ENCODE measurements at regions not wholly inside any gene's neighbourhood (a gene's known extent, or its start where the extent isn't known, plus 50 kb on each side); places are given as distances from the start of the nearest gene placed in this dataset.
A peak's percentile ranks its signal among the peaks of the same experiment; 100 is the strongest.

- peaks cover 4% of the 10 kb centered on the region in 2 donors for H3K4me1 ChIP-seq (ENCODE audit: control insufficient read depth in 2 of 2, insufficient read depth in 1 of 2, low read depth in 1 of 2, low read length in 2 of 2)
- H3K4me3 ChIP-seq (ENCODE audit: low read length in 2 of 2), result no peak overlapping the region
- H3K9me3 ChIP-seq (replicated peaks in 1 of 2; ENCODE audit: control insufficient read depth in 2 of 2, insufficient read depth in 1 of 2, low read depth in 1 of 2, low read length in 2 of 2), result no peaks in the 10 kb centered on the region
- no peaks in the 10 kb centered on the region for H3K79me1 ChIP-seq (ENCODE audit: low read depth, low read length)
- no peak overlapping the region for H3K27ac ChIP-seq (replicated peaks; ENCODE audit: low read length)
- H2AFZ ChIP-seq (ENCODE audit: low read length), result peak overlapping the region; percentile 47
- no peak overlapping the region for H2BK12ac ChIP-seq (ENCODE audit: low read length)
- peaks cover 0 to 31% (median 0%) of the 10 kb centered on the region in 3 experiments for H3K27me3 ChIP-seq (ENCODE audit: control insufficient read depth in 3 of 3, insufficient read depth in 3 of 3, low read depth in 1 of 3, low read length in 3 of 3)
- H2BK120ac ChIP-seq (ENCODE audit: low read depth, low read length), result no peak overlapping the region
- no peak overlapping the region for H4K91ac ChIP-seq (ENCODE audit: low read depth, low read length, poor library complexity)
- no peak overlapping the region for H3K4ac ChIP-seq (ENCODE audit: low read length)
- H3K4me2 ChIP-seq (ENCODE audit: insufficient read depth, low read length, poor library complexity, severe bottlenecking), result no peak overlapping the region
- H2AK5ac ChIP-seq (ENCODE audit: low read depth, low read length), result no peak overlapping the region
- no peak overlapping the region for H4K8ac ChIP-seq (ENCODE audit: low read depth, low read length)
- H3K18ac ChIP-seq (ENCODE audit: low read length), result no peak overlapping the region
- WGBS, 2 donors (ENCODE audit: extremely low coverage in 2 of 2, insufficient read length in 2 of 2, insufficient replicate concordance in 1 of 2), result no CpG with 5 or more reads among the region's 2 CpGs
- H2BK15ac ChIP-seq (ENCODE audit: low read length), result no peak overlapping the region
- H2BK5ac ChIP-seq (ENCODE audit: low read length), result no peak overlapping the region
- DNase-seq (ENCODE audit: low spot score), result no peak
- no peak overlapping the region for H3K9ac ChIP-seq (ENCODE audit: low read depth, low read length, poor library complexity)
- no peak overlapping the region for H3K23ac ChIP-seq (ENCODE audit: low read depth, low read length, poor library complexity)
- H3K14ac ChIP-seq (ENCODE audit: low read length), result no peak overlapping the region
- no peaks in the 10 kb centered on the region for H3K36me3 ChIP-seq (replicated peaks in 1 of 2; ENCODE audit: control insufficient read depth in 2 of 2, insufficient read depth in 2 of 2, low read length in 2 of 2)
Observed at GRCh38 chr13:94880463-94880862, 168.1 kb upstream of the SOX21 start.

- DNase-seq (ENCODE audit: low spot score), result no peak
- no peaks in the 10 kb centered on the region for H3K79me1 ChIP-seq (ENCODE audit: low read depth, low read length)
- no peak overlapping the region for H3K4ac ChIP-seq (ENCODE audit: low read length)
- H2BK5ac ChIP-seq (ENCODE audit: low read length), result no peak overlapping the region
- no peak overlapping the region for H2AFZ ChIP-seq (ENCODE audit: low read length)
- peaks cover 0 to 31% (median 0%) of the 10 kb centered on the region in 3 experiments for H3K27me3 ChIP-seq (ENCODE audit: control insufficient read depth in 3 of 3, insufficient read depth in 3 of 3, low read depth in 1 of 3, low read length in 3 of 3)
- H3K14ac ChIP-seq (ENCODE audit: low read length), result no peak overlapping the region
- no peak overlapping the region for H3K4me3 ChIP-seq (ENCODE audit: low read length in 2 of 2)
- H3K36me3 ChIP-seq (replicated peaks in 1 of 2; ENCODE audit: control insufficient read depth in 2 of 2, insufficient read depth in 2 of 2, low read length in 2 of 2), result no peaks in the 10 kb centered on the region
- no CpG with 5 or more reads among the region's 7 CpGs for WGBS, 2 donors (ENCODE audit: extremely low coverage in 2 of 2, insufficient read length in 2 of 2, insufficient replicate concordance in 1 of 2)
- H4K91ac ChIP-seq (ENCODE audit: low read depth, low read length, poor library complexity), result no peak overlapping the region
- no peak overlapping the region for H4K8ac ChIP-seq (ENCODE audit: low read depth, low read length)
- no peak overlapping the region for H3K18ac ChIP-seq (ENCODE audit: low read length)
- H3K23ac ChIP-seq (ENCODE audit: low read depth, low read length, poor library complexity), result no peak overlapping the region
- H3K9ac ChIP-seq (ENCODE audit: low read depth, low read length, poor library complexity), result no peak overlapping the region
- no peak overlapping the region for H2BK15ac ChIP-seq (ENCODE audit: low read length)
- H2BK120ac ChIP-seq (ENCODE audit: low read depth, low read length), result no peak overlapping the region
- no peak overlapping the region for H2AK5ac ChIP-seq (ENCODE audit: low read depth, low read length)
- H3K27ac ChIP-seq (replicated peaks; ENCODE audit: low read length), result no peak overlapping the region
- no peak overlapping the region for H3K4me2 ChIP-seq (ENCODE audit: insufficient read depth, low read length, poor library complexity, severe bottlenecking)
- no peak overlapping the region for H2BK12ac ChIP-seq (ENCODE audit: low read length)
- H3K9me3 ChIP-seq (replicated peaks in 1 of 2; ENCODE audit: control insufficient read depth in 2 of 2, insufficient read depth in 1 of 2, low read depth in 1 of 2, low read length in 2 of 2), result no peaks in the 10 kb centered on the region
- peaks cover 4% of the 10 kb centered on the region in 2 donors for H3K4me1 ChIP-seq (ENCODE audit: control insufficient read depth in 2 of 2, insufficient read depth in 1 of 2, low read depth in 1 of 2, low read length in 2 of 2)
Observed at GRCh38 chr13:94878602-94879165, 166.3 kb upstream of the SOX21 start.

GRCh38 chr13:94864474-94864873 lies 152.1 kb upstream of the SOX21 start:
- no peak overlapping the region for H3K18ac ChIP-seq (ENCODE audit: low read length)
- H3K4me1 ChIP-seq (ENCODE audit: control insufficient read depth in 2 of 2, insufficient read depth in 1 of 2, low read depth in 1 of 2, low read length in 2 of 2), result peaks cover under 1 to 13% of the 10 kb centered on the region in 2 donors
- no peak overlapping the region for H3K27ac ChIP-seq (replicated peaks; ENCODE audit: low read length)
- no peak overlapping the region for H3K4ac ChIP-seq (ENCODE audit: low read length)
- H2AK5ac ChIP-seq (ENCODE audit: low read depth, low read length), result no peak overlapping the region
- H2BK5ac ChIP-seq (ENCODE audit: low read length), result no peak overlapping the region
- no peak overlapping the region for H3K4me3 ChIP-seq (ENCODE audit: low read length in 2 of 2)
- H3K27me3 ChIP-seq (ENCODE audit: control insufficient read depth in 3 of 3, insufficient read depth in 3 of 3, low read depth in 1 of 3, low read length in 3 of 3), result no peaks in the 10 kb centered on the region
- H3K23ac ChIP-seq (ENCODE audit: low read depth, low read length, poor library complexity), result no peak overlapping the region
- H4K8ac ChIP-seq (ENCODE audit: low read depth, low read length), result no peak overlapping the region
- no peak overlapping the region for H2BK12ac ChIP-seq (ENCODE audit: low read length)
- no peak overlapping the region for H2BK15ac ChIP-seq (ENCODE audit: low read length)
- H4K91ac ChIP-seq (ENCODE audit: low read depth, low read length, poor library complexity), result no peak overlapping the region
- no peak for DNase-seq (ENCODE audit: low spot score)
- H2AFZ ChIP-seq (ENCODE audit: low read length), result no peak overlapping the region
- H3K14ac ChIP-seq (ENCODE audit: low read length), result no peak overlapping the region
- H3K4me2 ChIP-seq (ENCODE audit: insufficient read depth, low read length, poor library complexity, severe bottlenecking), result no peak overlapping the region
- no CpG with 5 or more reads among the region's 6 CpGs for WGBS, 2 donors (ENCODE audit: extremely low coverage in 2 of 2, insufficient read length in 2 of 2, insufficient replicate concordance in 1 of 2)
- no peaks in the 10 kb centered on the region for H3K79me1 ChIP-seq (ENCODE audit: low read depth, low read length)
- no peak overlapping the region for H3K9ac ChIP-seq (ENCODE audit: low read depth, low read length, poor library complexity)
- H2BK120ac ChIP-seq (ENCODE audit: low read depth, low read length), result no peak overlapping the region
- H3K9me3 ChIP-seq (replicated peaks in 1 of 2; ENCODE audit: control insufficient read depth in 2 of 2, insufficient read depth in 1 of 2, low read depth in 1 of 2, low read length in 2 of 2), result peaks cover 0 to 2% of the 10 kb centered on the region in 2 donors
- H3K36me3 ChIP-seq (replicated peaks in 1 of 2; ENCODE audit: control insufficient read depth in 2 of 2, insufficient read depth in 2 of 2, low read length in 2 of 2), result no peaks in the 10 kb centered on the region

- Histone ChIP-seq H2BK12ac (ENCODE audit: low read length) (no peak overlapping the region), H3K9me3 (replicated peaks in 1 of 2; ENCODE audit: control insufficient read depth in 2 of 2, insufficient read depth in 1 of 2, low read depth in 1 of 2, low read length in 2 of 2) (peaks cover 0 to 2% of the 10 kb centered on the region in 2 donors), H2BK5ac (ENCODE audit: low read length) (no peak overlapping the region), H3K23ac (ENCODE audit: low read depth, low read length, poor library complexity) (no peak overlapping the region), H3K4me1 (ENCODE audit: control insufficient read depth in 2 of 2, insufficient read depth in 1 of 2, low read depth in 1 of 2, low read length in 2 of 2) (peaks cover 5 to 19% of the 10 kb centered on the region in 2 donors), H3K27ac (replicated peaks; ENCODE audit: low read length) (no peak overlapping the region), H3K4me2 (ENCODE audit: insufficient read depth, low read length, poor library complexity, severe bottlenecking) (no peak overlapping the region), H3K79me1 (ENCODE audit: low read depth, low read length) (no peaks in the 10 kb centered on the region), H3K27me3 (ENCODE audit: control insufficient read depth in 3 of 3, insufficient read depth in 3 of 3, low read depth in 1 of 3, low read length in 3 of 3) (no peaks in the 10 kb centered on the region), H3K36me3 (replicated peaks in 1 of 2; ENCODE audit: control insufficient read depth in 2 of 2, insufficient read depth in 2 of 2, low read length in 2 of 2) (no peaks in the 10 kb centered on the region), H3K14ac (ENCODE audit: low read length) (no peak overlapping the region), H4K8ac (ENCODE audit: low read depth, low read length) (no peak overlapping the region), H3K4me3 (ENCODE audit: low read length in 2 of 2) (no peak overlapping the region), H3K18ac (ENCODE audit: low read length) (no peak overlapping the region), H4K91ac (ENCODE audit: low read depth, low read length, poor library complexity) (no peak overlapping the region), H2BK15ac (ENCODE audit: low read length) (no peak overlapping the region), H2BK120ac (ENCODE audit: low read depth, low read length) (no peak overlapping the region), H2AFZ (ENCODE audit: low read length) (peak overlapping the region; percentile 74), H2AK5ac (ENCODE audit: low read depth, low read length) (no peak overlapping the region), H3K9ac (ENCODE audit: low read depth, low read length, poor library complexity) (no peak overlapping the region), H3K4ac (ENCODE audit: low read length) (no peak overlapping the region)
- DNase-seq (ENCODE audit: low spot score), result no peak
- no CpG with 5 or more reads among the region's 8 CpGs for WGBS, 2 donors (ENCODE audit: extremely low coverage in 2 of 2, insufficient read length in 2 of 2, insufficient replicate concordance in 1 of 2)
Observed at GRCh38 chr13:94860981-94861407, 148.6 kb upstream of the SOX21 start.

All from neuronal stem cell (in vitro differentiated cells).